Keratinocyte (primary cell): ENCODE measurements at regions not wholly inside any gene's neighbourhood (a gene's known extent, or its start where the extent isn't known, plus 50 kb on each side); places are given as distances from the start of the nearest gene placed in this dataset.

Experiments
- DNase-seq: peaks from one replicate; pipeline ENCODE4 v3.0.0-alpha.2; 2011; ENCODE audit warnings: low read depth, missing footprints, low spot score
- FAIRE-seq: peaks from 2 replicates; lab custom pipeline; 2011; peaks lifted over from hg19 to GRCh38; lab: Jason Lieb, UNC
- H2AFZ ChIP-seq: 2 replicates; pipeline ENCODE4 v1.6.0; 2012; ENCODE audit warnings: low read length, control low read depth, inconsistent platforms; ENCODE audit not compliant: control insufficient read depth
- H3K27ac ChIP-seq: 2 replicates; pipeline ENCODE4 v1.5.1; 2011; ENCODE audit warnings: low read length; ENCODE audit not compliant: control insufficient read depth, insufficient read depth
- H3K27me3 ChIP-seq: 3 replicates; pipeline ENCODE4 v1.6.0; 2011; ENCODE audit warnings: low read length; ENCODE audit not compliant: control insufficient read depth, insufficient read depth; ENCODE audit errors: extremely low read depth
- H3K36me3 ChIP-seq, 2 experiments: 2 replicates in 1 of 2; 3 replicates in 1 of 2; pipeline ENCODE4 v1.5.1; 2011; ENCODE audit warnings: low read length in 2 of 2, mild to moderate bottlenecking in 1 of 2; ENCODE audit not compliant: control insufficient read depth in 2 of 2, insufficient read depth in 2 of 2; ENCODE audit errors: extremely low read depth in 1 of 2
- H3K4me1 ChIP-seq: 3 replicates; pipeline ENCODE4 v1.5.1; 2011; ENCODE audit warnings: low read length; ENCODE audit not compliant: control insufficient read depth, insufficient read depth; ENCODE audit errors: extremely low read depth
- H3K4me2 ChIP-seq: 3 replicates; pipeline ENCODE4 v1.6.0; 2011; ENCODE audit warnings: low read depth, low read length; ENCODE audit not compliant: control insufficient read depth, insufficient read depth; ENCODE audit errors: extremely low read depth
- H3K4me3 ChIP-seq, 3 experiments: fragments of 200-600 bp in 1 of 3; sonication (generic) in 1 of 3; 2 replicates in 2 of 3; 3 replicates in 1 of 3; pipeline ENCODE4 v1.5.1; 2011 to 2016; ENCODE audit warnings: low read length in 3 of 3, mild to moderate bottlenecking in 3 of 3, control low read depth in 2 of 3, inconsistent platforms in 1 of 3, low read depth in 1 of 3, mixed read lengths in 1 of 3, mixed run types in 1 of 3, moderate library complexity in 1 of 3; ENCODE audit not compliant: control insufficient read depth in 2 of 3, insufficient read depth in 2 of 3; ENCODE audit errors: extremely low read depth in 1 of 3
- H3K79me2 ChIP-seq: 2 replicates; pipeline ENCODE4 v1.6.0; 2012; ENCODE audit warnings: low read length; ENCODE audit not compliant: control insufficient read depth, insufficient read depth
- H3K9ac ChIP-seq: 3 replicates; pipeline ENCODE4 v1.6.0; 2011; ENCODE audit warnings: low read length; ENCODE audit not compliant: control insufficient read depth, insufficient read depth; ENCODE audit errors: extremely low read depth
- H3K9me1 ChIP-seq: 3 replicates; pipeline ENCODE4 v1.6.0; 2011; ENCODE audit warnings: low read length; ENCODE audit not compliant: control insufficient read depth, insufficient read depth; ENCODE audit errors: extremely low read depth
- H3K9me3 ChIP-seq: 2 replicates; pipeline ENCODE4 v1.5.1; 2012; ENCODE audit warnings: low read depth, low read length; ENCODE audit not compliant: control insufficient read depth
- H4K20me1 ChIP-seq: 3 replicates; pipeline ENCODE4 v1.6.0; 2011; ENCODE audit warnings: low read length; ENCODE audit not compliant: control insufficient read depth, insufficient read depth; ENCODE audit errors: extremely low read depth
- CTCF ChIP-seq, 3 experiments: IDR thresholded peaks in 1 of 3; conservative IDR thresholded peaks in 1 of 3; optimal IDR thresholded peaks in 1 of 3; 2 replicates in 2 of 3; 3 replicates in 1 of 3; pipeline versions ENCODE3 to v1.5.1; 2011; ENCODE audit warnings: low read length in 3 of 3, mild to moderate bottlenecking in 3 of 3, moderate library complexity in 2 of 3, control low read depth in 1 of 3, inconsistent platforms in 1 of 3; ENCODE audit not compliant: insufficient read depth in 2 of 3; ENCODE audit errors: extremely low read depth in 1 of 3
- EZH2 ChIP-seq: IDR thresholded peaks from one replicate; pipeline ENCODE4 v1.6.1; 2012; ENCODE audit warnings: inconsistent platforms, mild to moderate bottlenecking, low read length, moderate library complexity
- dilution Hi-C: fragments of 300-500 bp; cut with MboI; formaldehyde crosslinking; loops from one replicate; pipeline ENCODE4 v1.7.0; 2020; ENCODE audit warnings: low sequenced_read_pairs; ENCODE audit not compliant: extremely low pct_ligation_motif_present

- dilution Hi-C loops, result no loop called here
Measured at GRCh38 chr17:6241381-6241780, 171.2 kb downstream of the WSCD1 start.

GRCh38 chr17:6240601-6241000 lies 170.4 kb downstream of the WSCD1 start:
- H3K4me2 ChIP-seq, result no peak overlapping the region
- H2AFZ ChIP-seq, result no peak overlapping the region
- no peak overlapping the region for H3K4me3 ChIP-seq
- H3K79me2 ChIP-seq, result no peaks in the 10 kb centered on the region
- no peak for DNase-seq
- TF ChIP-seq CTCF (optimal IDR thresholded peaks at IDR 0.05 in 1 of 3, IDR thresholded peaks at IDR 0.05 in 1 of 3, conservative IDR thresholded peaks at IDR 0.05 in 1 of 3; ENCODE audit: extremely low read depth in 1 of 3, insufficient read depth in 2 of 3, low read length in 3 of 3), result no peak
- TF ChIP-seq EZH2, result no peak
- no peaks in the 10 kb centered on the region for H3K9me3 ChIP-seq
- peaks cover 57% of the 10 kb centered on the region for H3K27me3 ChIP-seq
- H3K4me1 ChIP-seq, result peaks cover 7% of the 10 kb centered on the region
- H4K20me1 ChIP-seq, result no peaks in the 10 kb centered on the region
- H3K27ac ChIP-seq, result no peak overlapping the region
- no peaks in the 10 kb centered on the region for H3K36me3 ChIP-seq
- dilution Hi-C loops, result no loop called here
- no peak overlapping the region for H3K9ac ChIP-seq
- FAIRE-seq, result no peak
- H3K9me1 ChIP-seq, result no peaks in the 10 kb centered on the region

More at GRCh38 chr17:6241381-6241780, 171.2 kb downstream of the WSCD1 start:
- H2AFZ ChIP-seq, result no peak overlapping the region
- DNase-seq (no peak), FAIRE-seq (no peak)
- no peak overlapping the region for H3K27ac ChIP-seq
- H3K9ac ChIP-seq, result no peak overlapping the region
- H3K27me3 ChIP-seq, result peaks cover 60% of the 10 kb centered on the region
- H4K20me1 ChIP-seq, result no peaks in the 10 kb centered on the region
- no peak overlapping the region for H3K4me3 ChIP-seq
- H3K36me3 ChIP-seq, result no peaks in the 10 kb centered on the region
- peaks cover 7% of the 10 kb centered on the region for H3K4me1 ChIP-seq
- H3K9me1 ChIP-seq, result no peaks in the 10 kb centered on the region
- TF ChIP-seq CTCF (optimal IDR thresholded peaks at IDR 0.05 in 1 of 3, IDR thresholded peaks at IDR 0.05 in 1 of 3, conservative IDR thresholded peaks at IDR 0.05 in 1 of 3; ENCODE audit: extremely low read depth in 1 of 3, insufficient read depth in 2 of 3, low read length in 3 of 3) (no peak), EZH2 (no peak)
- H3K79me2 ChIP-seq, result no peaks in the 10 kb centered on the region
- H3K4me2 ChIP-seq, result no peak overlapping the region
- no peaks in the 10 kb centered on the region for H3K9me3 ChIP-seq
